ENCODE measurements at regions not wholly inside any gene's neighbourhood (a gene's known extent, or its start where the extent isn't known, plus 50 kb on each side); places are given as distances from the start of the nearest gene placed in this dataset.
A peak's percentile ranks its signal among the peaks of the same experiment; 100 is the strongest.

GRCh38 chr12:105906561-105906960 is 232.2 kb downstream of the NUAK1 start:
- no peaks in the 10 kb centered on the region for H3K9me3 ChIP-seq
- no peaks in the 10 kb centered on the region for H3K27me3 ChIP-seq (replicated peaks; ENCODE audit: insufficient read depth)
- DNase-seq (ENCODE audit: low spot score), result no peak
- H3K4me1 ChIP-seq (replicated peaks), result no peaks in the 10 kb centered on the region
- intact Hi-C loops (cut with DNase I), result no loop called here
- no peak overlapping the region for H3K27ac ChIP-seq
- no peak overlapping the region for H3K4me3 ChIP-seq
- H3K36me3 ChIP-seq, result no peaks in the 10 kb centered on the region
- TF ChIP-seq POLR2AphosphoS5 (IDR thresholded peaks at IDR 0.05) (no peak), POLR2A (IDR thresholded peaks at IDR 0.05) (no peak), CTCF (IDR thresholded peaks at IDR 0.05) (no peak)
- whole genome bisulfite sequencing, result 29% methylated on average over 1 of the region's 1 CpG

GRCh38 chr12:105907982-105908381 is 230.8 kb downstream of the NUAK1 start:
- WGBS, result 20% methylated on average over 2 of the region's 2 CpGs
- TF ChIP-seq POLR2AphosphoS5 (IDR thresholded peaks at IDR 0.05) (no peak), POLR2A (IDR thresholded peaks at IDR 0.05) (no peak), CTCF (IDR thresholded peaks at IDR 0.05) (no peak)

GRCh38 chr12:105910030-105910429 is 228.7 kb downstream of the NUAK1 start:
- 99% methylated on average over 3 of the region's 3 CpGs for WGBS
- H3K4me3 ChIP-seq, result no peak overlapping the region
- H3K4me1 ChIP-seq (replicated peaks), result no peaks in the 10 kb centered on the region
- DNase-seq (ENCODE audit: low spot score), result no peak
- TF ChIP-seq POLR2A (IDR thresholded peaks at IDR 0.05) (no peak), POLR2AphosphoS5 (IDR thresholded peaks at IDR 0.05) (no peak), CTCF (IDR thresholded peaks at IDR 0.05) (no peak)
- H3K9me3 ChIP-seq, result no peaks in the 10 kb centered on the region
- H3K36me3 ChIP-seq, result no peaks in the 10 kb centered on the region
- intact Hi-C loops (cut with DNase I), result no loop called here
- no peak overlapping the region for H3K27ac ChIP-seq
- H3K27me3 ChIP-seq (replicated peaks; ENCODE audit: insufficient read depth), result no peaks in the 10 kb centered on the region

More at GRCh38 chr12:105907982-105908381, 230.8 kb downstream of the NUAK1 start:
- H3K4me3 ChIP-seq, result no peak overlapping the region
- H3K4me1 ChIP-seq (replicated peaks), result no peaks in the 10 kb centered on the region
- intact Hi-C loops (cut with DNase I), result no loop called here
- no peak overlapping the region for H3K27ac ChIP-seq
- H3K27me3 ChIP-seq (replicated peaks; ENCODE audit: insufficient read depth), result no peaks in the 10 kb centered on the region
- H3K9me3 ChIP-seq, result no peaks in the 10 kb centered on the region
- H3K36me3 ChIP-seq, result no peaks in the 10 kb centered on the region
- DNase-seq (ENCODE audit: low spot score), result no peak

GRCh38 chr12:105911966-105912365 is 226.8 kb downstream of the NUAK1 start:
- no peak for TF ChIP-seq CTCF (IDR thresholded peaks at IDR 0.05)
- TF ChIP-seq POLR2A (IDR thresholded peaks at IDR 0.05), result no peak
- TF ChIP-seq POLR2AphosphoS5 (IDR thresholded peaks at IDR 0.05), result no peak
- H3K36me3 ChIP-seq, result no peaks in the 10 kb centered on the region
- WGBS, result 75% methylated on average over 4 of the region's 4 CpGs
- no peaks in the 10 kb centered on the region for H3K4me1 ChIP-seq (replicated peaks)
- no peak overlapping the region for H3K4me3 ChIP-seq
- intact Hi-C loops (cut with DNase I), result no loop called here
- DNase-seq (ENCODE audit: low spot score), result no peak
- no peak overlapping the region for H3K27ac ChIP-seq
- H3K9me3 ChIP-seq, result no peaks in the 10 kb centered on the region
- no peaks in the 10 kb centered on the region for H3K27me3 ChIP-seq (replicated peaks; ENCODE audit: insufficient read depth)

- Histone ChIP-seq H3K4me3 (no peak overlapping the region), H3K27ac (no peak overlapping the region), H3K4me1 (replicated peaks) (no peaks in the 10 kb centered on the region), H3K36me3 (no peaks in the 10 kb centered on the region), H3K9me3 (no peaks in the 10 kb centered on the region), H3K27me3 (replicated peaks; ENCODE audit: insufficient read depth) (no peaks in the 10 kb centered on the region)
- TF ChIP-seq POLR2AphosphoS5 (IDR thresholded peaks at IDR 0.05), result peak; percentile 48
- no peak for TF ChIP-seq CTCF (IDR thresholded peaks at IDR 0.05)
- no peak for TF ChIP-seq POLR2A (IDR thresholded peaks at IDR 0.05)
- no peak for DNase-seq (ENCODE audit: low spot score)
- WGBS, result 43% methylated on average over 9 of the region's 9 CpGs
- intact Hi-C loops (cut with DNase I), result no loop called here
Measured at GRCh38 chr12:105912882-105913678, 225.7 kb downstream of the NUAK1 start.
